GM18520 (cell line): ENCODE measurements at regions not wholly inside any gene's neighbourhood (a gene's known extent, or its start where the extent isn't known, plus 50 kb on each side); places are given as distances from the start of the nearest gene placed in this dataset.
"Not testable (repeated sequence)": the region's sequence is repeated elsewhere in the genome, so short reads cannot be mapped to it uniquely, and the experiment has no call there.

Source experiments
- ATAC-seq: cut with Tn5 transposase; IDR thresholded peaks from one replicate; pipeline ENCODE4 v1.9.1; 2021; ENCODE audit not compliant: unreplicated experiment

DNA sequence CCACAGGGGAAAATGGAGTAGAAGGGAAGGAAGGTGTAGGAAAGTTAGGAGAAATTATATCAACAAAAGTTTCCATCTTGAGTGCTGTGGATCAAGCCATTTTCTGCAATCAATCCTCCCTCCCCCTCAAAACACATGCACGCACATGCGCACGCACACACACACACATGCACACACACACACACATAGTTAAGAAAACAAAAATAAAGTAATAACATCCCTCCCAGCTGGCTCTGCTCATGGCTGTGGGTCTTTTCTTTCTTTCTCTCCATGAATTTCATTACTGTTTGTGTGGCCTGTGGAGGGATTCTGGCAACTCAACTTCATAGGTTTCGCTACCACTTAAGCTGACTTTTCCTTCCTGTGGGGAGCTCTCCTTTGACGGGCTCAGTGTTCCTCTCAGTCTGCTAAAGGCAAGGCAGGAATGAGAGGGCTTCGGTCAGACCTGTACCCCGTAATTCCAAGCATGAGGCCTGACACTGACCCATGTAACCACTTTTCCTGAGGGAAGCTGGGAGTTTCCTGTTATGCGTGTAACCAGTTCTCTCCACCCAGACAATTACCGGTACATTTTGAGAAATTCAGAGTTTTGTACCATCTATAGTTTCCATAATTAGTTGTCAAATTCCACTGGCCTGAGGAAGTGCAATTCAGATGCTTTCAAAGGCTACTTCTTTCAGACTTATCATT lies 79.8 kb downstream of the ZNF92 start:
- no peak for ATAC-seq

- ATAC-seq = no peak
These were observed 80.8 kb downstream of the ZNF92 start for GRCh38 chr7:65454469-65454868.

DNA sequence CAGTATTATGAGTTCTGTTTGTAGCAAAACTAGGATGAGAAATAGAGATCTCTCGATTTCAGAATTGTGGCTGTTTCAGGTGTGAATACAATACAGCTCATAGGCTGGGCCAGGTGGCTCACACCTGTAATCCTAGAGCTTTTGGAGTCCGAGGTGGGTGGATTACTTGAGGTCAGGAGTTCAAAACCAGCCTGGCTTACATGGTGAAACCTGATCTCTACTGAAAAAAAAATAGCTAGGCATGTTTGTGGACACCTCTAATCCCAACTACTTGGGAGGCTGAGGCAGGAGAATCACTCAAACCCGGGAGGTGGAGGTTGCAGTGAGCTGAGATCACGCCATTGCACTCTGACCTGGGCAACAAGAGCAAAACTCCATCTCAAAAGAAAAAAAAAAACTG lies 81.4 kb downstream of the ZNF92 start:
- ATAC-seq = not testable (repeated sequence)

- no peak for ATAC-seq
These were observed 84.0 kb downstream of the ZNF92 start for GRCh38 chr7:65457705-65458104.

- no peak for ATAC-seq
These were observed 85.8 kb downstream of the ZNF92 start for GRCh38 chr7:65459438-65459837.

DNA sequence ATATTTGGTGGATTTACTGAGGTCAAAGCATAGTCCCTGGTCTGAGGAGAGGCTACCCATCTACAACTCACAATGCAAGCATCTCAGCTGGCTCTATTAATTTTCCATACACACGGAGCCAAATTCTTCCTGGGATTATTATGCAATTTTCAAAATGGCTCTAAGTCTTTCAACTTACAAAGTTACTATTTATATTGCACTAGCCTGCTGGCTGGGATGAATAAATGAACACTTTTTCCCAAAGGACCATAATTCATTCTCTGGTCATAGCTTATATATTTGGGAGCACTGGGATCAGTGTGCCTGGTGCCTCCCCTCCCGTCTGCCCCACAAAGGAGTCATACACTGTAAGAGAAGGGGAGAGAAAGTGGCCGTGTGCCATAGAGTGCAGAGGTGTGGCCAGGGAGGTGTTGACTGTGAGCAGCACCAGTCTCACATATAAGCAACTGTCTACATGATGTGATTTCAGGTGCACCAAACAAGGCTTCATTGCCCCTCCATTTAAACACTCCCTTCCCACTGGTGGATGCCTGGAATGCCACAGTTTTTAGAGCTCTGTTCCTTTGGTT lies 88.6 kb downstream of the ZNF92 start:
- no peak for ATAC-seq

DNA sequence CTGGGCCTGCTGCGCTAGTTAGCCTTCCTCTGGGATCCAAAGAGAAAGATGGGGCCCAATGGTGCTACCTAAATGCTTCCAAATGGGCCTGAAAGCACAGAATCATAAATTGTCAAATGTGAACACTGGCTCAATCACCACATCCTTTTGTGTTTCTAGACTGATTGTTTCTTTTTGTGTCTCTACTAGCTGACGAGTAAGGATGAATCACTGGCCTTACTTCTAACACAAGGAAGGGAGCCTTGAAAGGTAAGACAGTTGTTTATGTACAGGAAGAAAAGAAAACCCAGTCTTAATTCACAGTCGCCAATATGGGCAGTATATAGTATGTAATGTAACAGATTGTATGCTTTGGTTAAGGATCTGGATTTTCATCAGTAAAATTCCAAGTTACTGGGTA lies 89.5 kb downstream of the ZNF92 start:
- ATAC-seq = no peak

- ATAC-seq = not testable (repeated sequence)
These were observed 96.4 kb downstream of the ZNF92 start for GRCh38 chr7:65469919-65470558.

GRCh38 chr7:65471587-65471986 lies 97.9 kb downstream of the ZNF92 start:
- no peak for ATAC-seq

GRCh38 chr7:65475040-65475726 lies 101.5 kb downstream of the ZNF92 start:
- no peak for ATAC-seq

- peak; percentile 92 for ATAC-seq
These were observed 102.2 kb downstream of the ZNF92 start for GRCh38 chr7:65475734-65476319.

DNA sequence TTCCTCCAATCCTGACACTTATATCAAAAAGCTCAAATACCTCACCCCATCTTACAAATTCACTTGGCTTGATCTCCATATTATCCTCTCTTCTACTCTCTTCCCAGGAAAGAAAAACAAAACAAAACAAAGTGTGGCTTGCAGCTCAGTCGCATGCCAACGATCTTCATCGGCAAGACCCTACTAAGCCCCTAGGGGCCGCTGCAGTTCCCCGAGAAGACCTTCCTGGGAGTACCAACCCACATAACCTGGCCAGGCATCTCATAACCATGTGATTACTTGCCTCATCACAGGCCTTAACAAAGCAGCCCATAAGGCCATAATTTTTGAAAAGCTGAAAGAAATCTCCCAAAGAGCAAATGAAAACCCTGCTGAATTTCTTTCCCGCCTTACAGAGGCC lies 103.7 kb downstream of the ZNF92 start:
- ATAC-seq = no peak

GRCh38 chr7:65489260-65489767 lies 115.7 kb downstream of the ZNF92 start:
- no peak for ATAC-seq

DNA sequence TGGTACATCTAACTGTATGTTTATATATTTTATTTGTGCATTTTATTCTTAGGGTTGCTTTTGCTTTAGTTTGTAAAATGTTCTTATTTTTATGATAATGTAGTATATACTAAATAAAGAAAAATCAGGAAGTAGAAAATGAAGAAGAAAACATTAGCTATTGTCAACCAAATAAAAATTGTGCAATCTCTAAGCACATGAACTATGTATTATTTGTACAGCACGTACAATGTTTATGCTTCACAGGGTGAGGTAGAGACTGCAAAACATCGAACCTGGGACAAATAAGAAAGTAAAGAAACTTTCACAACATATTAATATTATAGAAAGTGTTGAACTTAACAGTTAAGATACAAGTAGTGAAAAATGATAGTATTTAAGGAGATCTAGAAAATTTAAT lies 123.0 kb downstream of the ZNF92 start:
- ATAC-seq = not testable (repeated sequence)

DNA sequence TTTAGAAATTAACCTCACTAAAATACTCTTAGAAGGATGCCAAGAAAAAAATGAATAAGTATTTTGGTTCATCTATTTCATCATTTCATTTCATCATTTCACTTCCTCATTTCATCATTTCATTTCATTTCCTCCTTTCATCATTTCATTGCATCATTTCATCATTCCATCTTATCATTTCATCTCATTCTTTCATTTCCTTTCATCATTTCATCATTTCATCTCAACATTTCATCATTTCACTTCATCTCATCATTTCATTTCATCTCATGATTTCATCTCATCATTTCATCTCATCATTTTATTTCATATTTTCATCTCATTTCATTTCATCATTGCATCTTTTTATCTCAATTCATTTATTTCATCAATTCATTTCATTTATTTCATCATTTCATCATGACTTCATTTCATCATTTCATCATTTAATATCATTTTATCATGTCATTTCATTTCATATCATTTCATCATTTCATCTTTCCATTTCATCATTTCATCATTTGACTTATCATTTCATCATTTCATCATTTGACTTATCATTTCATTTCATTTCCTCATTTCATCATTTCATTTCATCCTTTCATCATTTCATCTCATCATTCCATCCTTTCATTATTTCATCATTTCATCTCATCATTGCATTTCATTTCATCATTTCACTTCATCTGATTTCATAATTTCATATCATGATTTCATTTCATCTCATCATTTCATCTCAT lies 129.9 kb downstream of the ZNF92 start:
- no peak for ATAC-seq

DNA sequence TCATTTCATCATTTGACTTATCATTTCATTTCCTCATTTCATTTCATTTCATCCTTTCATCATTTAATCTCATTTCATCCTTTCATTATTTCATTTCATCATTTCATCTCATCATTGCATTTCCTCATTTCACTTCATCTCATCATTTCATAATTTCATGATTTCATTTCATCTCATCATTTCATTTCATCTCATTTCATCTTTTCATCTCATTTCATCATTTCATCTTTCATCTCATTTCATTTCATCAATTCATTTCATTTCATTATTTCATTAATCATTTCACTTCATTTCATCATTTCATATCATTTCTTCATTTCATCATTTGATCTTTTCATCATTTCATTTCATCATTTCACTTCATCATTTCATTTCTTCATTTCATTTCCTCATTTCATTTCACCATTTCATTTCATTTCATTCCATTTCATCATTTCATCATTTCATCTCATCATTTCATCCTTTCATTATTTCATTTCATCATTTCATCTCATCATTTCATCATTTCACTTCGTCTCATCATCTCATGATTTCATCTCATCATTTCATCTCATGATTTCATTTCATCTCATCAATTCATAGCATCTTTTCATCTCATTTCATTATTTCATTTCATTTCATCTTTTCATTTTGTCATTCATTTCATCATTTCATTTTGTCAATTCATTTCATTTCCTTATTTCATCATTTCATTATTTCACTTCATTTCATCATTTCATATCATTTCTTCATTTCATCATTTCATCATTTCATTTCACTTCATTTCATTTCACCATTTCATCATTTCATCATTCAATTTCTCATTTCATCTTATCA lies 131.1 kb downstream of the ZNF92 start:
- not testable (repeated sequence) for ATAC-seq

GRCh38 chr7:65505320-65505633 lies 131.6 kb downstream of the ZNF92 start:
- not testable (repeated sequence) for ATAC-seq

DNA sequence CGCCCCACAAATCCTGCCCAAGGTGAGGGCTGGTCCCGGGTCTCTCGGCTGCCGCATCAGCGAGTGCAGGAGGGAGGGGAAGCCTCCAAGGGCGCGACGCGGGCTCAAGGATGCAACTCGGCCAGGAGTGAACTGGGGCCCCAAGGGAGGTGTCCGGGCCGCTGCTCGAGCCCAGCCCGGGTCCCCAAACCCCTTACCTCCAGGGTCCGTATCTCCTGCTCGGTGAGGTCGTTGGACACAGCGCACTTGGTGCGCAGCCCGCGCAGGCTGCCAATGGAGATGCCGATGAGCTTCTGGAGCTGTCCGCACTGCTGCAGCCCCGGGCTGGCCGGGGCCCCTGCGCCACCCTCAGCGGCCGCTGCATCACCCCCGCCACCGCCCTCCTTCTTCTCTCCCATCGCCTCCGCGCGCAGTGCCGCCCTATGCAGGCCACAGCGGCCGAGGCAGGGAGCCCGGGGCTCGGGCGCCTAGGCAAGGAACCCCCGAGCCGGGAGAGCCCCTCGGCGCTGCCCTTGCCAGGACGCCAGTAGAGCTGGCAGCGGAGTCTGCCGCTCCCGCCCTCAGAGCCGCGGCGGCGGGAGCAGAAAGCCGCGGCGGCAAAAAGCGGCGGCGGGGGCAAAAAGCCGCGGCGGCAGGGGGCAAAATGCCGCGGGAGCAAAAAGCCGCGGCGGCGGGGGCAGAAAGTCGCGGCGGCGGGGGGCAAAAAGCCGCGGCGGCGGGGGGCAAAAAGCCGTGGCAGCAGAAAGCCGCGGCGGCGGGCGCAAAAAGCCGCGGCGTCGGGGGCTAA lies 135.1 kb downstream of the ZNF92 start:
- not testable (repeated sequence) for ATAC-seq
